ENCODE measurements at regions not wholly inside any gene's neighbourhood (a gene's known extent, or its start where the extent isn't known, plus 50 kb on each side); places are given as distances from the start of the nearest gene placed in this dataset.

DNA sequence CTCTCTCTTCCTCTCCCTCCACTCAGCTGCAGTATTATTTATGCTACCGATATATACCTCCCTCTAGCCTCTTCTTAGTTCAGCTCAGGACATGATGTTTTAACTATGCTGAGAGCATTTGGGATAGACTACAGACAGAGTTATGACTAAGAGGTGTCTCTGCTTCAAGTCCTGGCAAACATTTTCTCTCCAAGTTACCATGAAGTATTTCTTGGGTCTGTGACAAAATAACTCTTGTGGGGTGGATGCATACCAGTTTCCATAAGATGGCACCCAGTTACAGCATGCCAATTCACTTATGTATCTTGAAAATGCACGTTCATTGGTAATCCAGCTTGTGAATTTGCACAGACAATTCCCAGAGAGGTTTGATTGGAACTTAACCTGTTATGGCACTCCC lies 737.6 kb downstream of the SLC4A3 start:
- TF ChIP-seq, protein P1, sequence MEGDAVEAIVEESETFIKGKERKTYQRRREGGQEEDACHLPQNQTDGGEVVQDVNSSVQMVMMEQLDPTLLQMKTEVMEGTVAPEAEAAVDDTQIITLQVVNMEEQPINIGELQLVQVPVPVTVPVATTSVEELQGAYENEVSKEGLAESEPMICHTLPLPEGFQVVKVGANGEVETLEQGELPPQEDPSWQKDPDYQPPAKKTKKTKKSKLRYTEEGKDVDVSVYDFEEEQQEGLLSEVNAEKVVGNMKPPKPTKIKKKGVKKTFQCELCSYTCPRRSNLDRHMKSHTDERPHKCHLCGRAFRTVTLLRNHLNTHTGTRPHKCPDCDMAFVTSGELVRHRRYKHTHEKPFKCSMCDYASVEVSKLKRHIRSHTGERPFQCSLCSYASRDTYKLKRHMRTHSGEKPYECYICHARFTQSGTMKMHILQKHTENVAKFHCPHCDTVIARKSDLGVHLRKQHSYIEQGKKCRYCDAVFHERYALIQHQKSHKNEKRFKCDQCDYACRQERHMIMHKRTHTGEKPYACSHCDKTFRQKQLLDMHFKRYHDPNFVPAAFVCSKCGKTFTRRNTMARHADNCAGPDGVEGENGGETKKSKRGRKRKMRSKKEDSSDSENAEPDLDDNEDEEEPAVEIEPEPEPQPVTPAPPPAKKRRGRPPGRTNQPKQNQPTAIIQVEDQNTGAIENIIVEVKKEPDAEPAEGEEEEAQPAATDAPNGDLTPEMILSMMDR (IDR thresholded peaks at IDR 0.05; ENCODE audit: poor library complexity, severe bottlenecking): no peak
- TF ChIP-seq EP300 (conservative IDR thresholded peaks at IDR 0.05; ENCODE audit: poor library complexity, severe bottlenecking) (no peak), RAD21 (conservative IDR thresholded peaks at IDR 0.05) (no peak)
